Keratinocyte (primary cell): ENCODE measurements at regions not wholly inside any gene's neighbourhood (a gene's known extent, or its start where the extent isn't known, plus 50 kb on each side); places are given as distances from the start of the nearest gene placed in this dataset.
"Not testable (repeated sequence)": the region's sequence is repeated elsewhere in the genome, so short reads cannot be mapped to it uniquely, and the experiment has no call there.

Experiments used
- DNase-seq: peaks from one replicate; pipeline ENCODE4 v3.0.0-alpha.2; 2011; ENCODE audit warnings: low read depth, missing footprints, low spot score
- FAIRE-seq: peaks from 2 replicates; lab custom pipeline; 2011; peaks lifted over from hg19 to GRCh38; lab: Jason Lieb, UNC
- H2AFZ ChIP-seq: 2 replicates; pipeline ENCODE4 v1.6.0; 2012; ENCODE audit warnings: low read length, control low read depth, inconsistent platforms; ENCODE audit not compliant: control insufficient read depth
- H3K27ac ChIP-seq: 2 replicates; pipeline ENCODE4 v1.5.1; 2011; ENCODE audit warnings: low read length; ENCODE audit not compliant: control insufficient read depth, insufficient read depth
- H3K27me3 ChIP-seq: 3 replicates; pipeline ENCODE4 v1.6.0; 2011; ENCODE audit warnings: low read length; ENCODE audit not compliant: control insufficient read depth, insufficient read depth; ENCODE audit errors: extremely low read depth
- H3K36me3 ChIP-seq, 2 experiments: 2 replicates in 1 of 2; 3 replicates in 1 of 2; pipeline ENCODE4 v1.5.1; 2011; ENCODE audit warnings: low read length in 2 of 2, mild to moderate bottlenecking in 1 of 2; ENCODE audit not compliant: control insufficient read depth in 2 of 2, insufficient read depth in 2 of 2; ENCODE audit errors: extremely low read depth in 1 of 2
- H3K4me1 ChIP-seq: 3 replicates; pipeline ENCODE4 v1.5.1; 2011; ENCODE audit warnings: low read length; ENCODE audit not compliant: control insufficient read depth, insufficient read depth; ENCODE audit errors: extremely low read depth
- H3K4me2 ChIP-seq: 3 replicates; pipeline ENCODE4 v1.6.0; 2011; ENCODE audit warnings: low read depth, low read length; ENCODE audit not compliant: control insufficient read depth, insufficient read depth; ENCODE audit errors: extremely low read depth
- H3K4me3 ChIP-seq, 3 experiments: fragments of 200-600 bp in 1 of 3; sonication (generic) in 1 of 3; 2 replicates in 2 of 3; 3 replicates in 1 of 3; pipeline ENCODE4 v1.5.1; 2011 to 2016; ENCODE audit warnings: low read length in 3 of 3, mild to moderate bottlenecking in 3 of 3, control low read depth in 2 of 3, inconsistent platforms in 1 of 3, low read depth in 1 of 3, mixed read lengths in 1 of 3, mixed run types in 1 of 3, moderate library complexity in 1 of 3; ENCODE audit not compliant: control insufficient read depth in 2 of 3, insufficient read depth in 2 of 3; ENCODE audit errors: extremely low read depth in 1 of 3
- H3K79me2 ChIP-seq: 2 replicates; pipeline ENCODE4 v1.6.0; 2012; ENCODE audit warnings: low read length; ENCODE audit not compliant: control insufficient read depth, insufficient read depth
- H3K9ac ChIP-seq: 3 replicates; pipeline ENCODE4 v1.6.0; 2011; ENCODE audit warnings: low read length; ENCODE audit not compliant: control insufficient read depth, insufficient read depth; ENCODE audit errors: extremely low read depth
- H3K9me1 ChIP-seq: 3 replicates; pipeline ENCODE4 v1.6.0; 2011; ENCODE audit warnings: low read length; ENCODE audit not compliant: control insufficient read depth, insufficient read depth; ENCODE audit errors: extremely low read depth
- H3K9me3 ChIP-seq: 2 replicates; pipeline ENCODE4 v1.5.1; 2012; ENCODE audit warnings: low read depth, low read length; ENCODE audit not compliant: control insufficient read depth
- H4K20me1 ChIP-seq: 3 replicates; pipeline ENCODE4 v1.6.0; 2011; ENCODE audit warnings: low read length; ENCODE audit not compliant: control insufficient read depth, insufficient read depth; ENCODE audit errors: extremely low read depth
- EZH2 ChIP-seq: IDR thresholded peaks from one replicate; pipeline ENCODE4 v1.6.1; 2012; ENCODE audit warnings: inconsistent platforms, mild to moderate bottlenecking, low read length, moderate library complexity
- dilution Hi-C: fragments of 300-500 bp; cut with MboI; formaldehyde crosslinking; loops from one replicate; pipeline ENCODE4 v1.7.0; 2020; ENCODE audit warnings: low sequenced_read_pairs; ENCODE audit not compliant: extremely low pct_ligation_motif_present
- TF ChIP-seq, protein P1 (sequence below), 3 experiments: IDR thresholded peaks in 1 of 3; conservative IDR thresholded peaks in 1 of 3; optimal IDR thresholded peaks in 1 of 3; 2 replicates in 2 of 3; 3 replicates in 1 of 3; pipeline versions ENCODE3 to v1.5.1; 2011; ENCODE audit warnings: low read length in 3 of 3, mild to moderate bottlenecking in 3 of 3, moderate library complexity in 2 of 3, control low read depth in 1 of 3, inconsistent platforms in 1 of 3; ENCODE audit not compliant: insufficient read depth in 2 of 3; ENCODE audit errors: extremely low read depth in 1 of 3

- H3K9me3 ChIP-seq, H3K9me1 ChIP-seq, H2AFZ ChIP-seq, H3K27ac ChIP-seq, H3K4me1 ChIP-seq, H3K4me2 ChIP-seq, H3K27me3 ChIP-seq, H3K36me3 ChIP-seq, H3K9ac ChIP-seq, H4K20me1 ChIP-seq, H3K4me3 ChIP-seq, FAIRE-seq, dilution Hi-C loops, H3K79me2 ChIP-seq, DNase-seq: not testable (repeated sequence)
Measured at GRCh38 chr7:67358316-67358715, 361.7 kb downstream of the TYW1 start.

GRCh38 chr7:67358738-67359137, 362.1 kb downstream of the TYW1 start:
- H3K79me2 ChIP-seq, H3K9ac ChIP-seq, H3K36me3 ChIP-seq, H2AFZ ChIP-seq, H3K9me3 ChIP-seq, H3K4me3 ChIP-seq, H3K9me1 ChIP-seq, FAIRE-seq, dilution Hi-C loops, H3K4me2 ChIP-seq, H3K4me1 ChIP-seq, H3K27me3 ChIP-seq, H3K27ac ChIP-seq, DNase-seq, H4K20me1 ChIP-seq: not testable (repeated sequence)

DNA sequence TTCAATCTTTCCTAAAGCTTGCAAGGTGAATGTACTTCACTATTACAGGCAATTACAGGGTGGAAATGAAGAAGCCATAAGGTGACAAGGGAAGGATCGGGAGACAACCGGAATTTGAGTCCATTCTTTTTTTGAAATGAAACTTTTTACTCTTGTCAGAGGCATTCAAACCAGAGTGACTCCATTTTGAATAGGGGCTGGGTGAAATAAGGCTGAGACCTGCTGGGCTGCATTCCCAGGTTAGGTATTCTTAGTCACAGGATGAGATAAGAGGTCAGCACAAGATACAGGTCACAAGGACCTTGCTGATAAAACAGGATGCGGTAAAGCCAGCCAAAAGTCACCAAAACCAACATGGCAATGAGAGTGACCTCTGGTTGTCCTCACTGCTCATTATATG, 363.3 kb downstream of the TYW1 start:
- no peak overlapping the region for H3K4me2 ChIP-seq
- no peak for FAIRE-seq
- TF ChIP-seq, protein P1, sequence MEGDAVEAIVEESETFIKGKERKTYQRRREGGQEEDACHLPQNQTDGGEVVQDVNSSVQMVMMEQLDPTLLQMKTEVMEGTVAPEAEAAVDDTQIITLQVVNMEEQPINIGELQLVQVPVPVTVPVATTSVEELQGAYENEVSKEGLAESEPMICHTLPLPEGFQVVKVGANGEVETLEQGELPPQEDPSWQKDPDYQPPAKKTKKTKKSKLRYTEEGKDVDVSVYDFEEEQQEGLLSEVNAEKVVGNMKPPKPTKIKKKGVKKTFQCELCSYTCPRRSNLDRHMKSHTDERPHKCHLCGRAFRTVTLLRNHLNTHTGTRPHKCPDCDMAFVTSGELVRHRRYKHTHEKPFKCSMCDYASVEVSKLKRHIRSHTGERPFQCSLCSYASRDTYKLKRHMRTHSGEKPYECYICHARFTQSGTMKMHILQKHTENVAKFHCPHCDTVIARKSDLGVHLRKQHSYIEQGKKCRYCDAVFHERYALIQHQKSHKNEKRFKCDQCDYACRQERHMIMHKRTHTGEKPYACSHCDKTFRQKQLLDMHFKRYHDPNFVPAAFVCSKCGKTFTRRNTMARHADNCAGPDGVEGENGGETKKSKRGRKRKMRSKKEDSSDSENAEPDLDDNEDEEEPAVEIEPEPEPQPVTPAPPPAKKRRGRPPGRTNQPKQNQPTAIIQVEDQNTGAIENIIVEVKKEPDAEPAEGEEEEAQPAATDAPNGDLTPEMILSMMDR (optimal IDR thresholded peaks at IDR 0.05 in 1 of 3, IDR thresholded peaks at IDR 0.05 in 1 of 3, conservative IDR thresholded peaks at IDR 0.05 in 1 of 3; ENCODE audit: extremely low read depth in 1 of 3, insufficient read depth in 2 of 3, low read length in 3 of 3): no peak
- TF ChIP-seq EZH2: no peak

More for the DNA sequence above, 363.3 kb downstream of the TYW1 start:
- Histone ChIP-seq H3K27me3 (no peaks in the 10 kb centered on the region), H3K4me1 (no peaks in the 10 kb centered on the region), H3K9ac (no peak overlapping the region), H3K9me1 (no peaks in the 10 kb centered on the region), H3K79me2 (no peaks in the 10 kb centered on the region), H2AFZ (no peak overlapping the region), H3K9me3 (no peaks in the 10 kb centered on the region), H4K20me1 (no peaks in the 10 kb centered on the region), H3K27ac (no peak overlapping the region), H3K36me3 (no peaks in the 10 kb centered on the region), H3K4me3 (no peak overlapping the region)
- dilution Hi-C loops: no loop called here
- DNase-seq: no peak
